ENCODE measurements at regions not wholly inside any gene's neighbourhood (a gene's known extent, or its start where the extent isn't known, plus 50 kb on each side); places are given as distances from the start of the nearest gene placed in this dataset.
A peak's percentile ranks its signal among the peaks of the same experiment; 100 is the strongest.

DNA sequence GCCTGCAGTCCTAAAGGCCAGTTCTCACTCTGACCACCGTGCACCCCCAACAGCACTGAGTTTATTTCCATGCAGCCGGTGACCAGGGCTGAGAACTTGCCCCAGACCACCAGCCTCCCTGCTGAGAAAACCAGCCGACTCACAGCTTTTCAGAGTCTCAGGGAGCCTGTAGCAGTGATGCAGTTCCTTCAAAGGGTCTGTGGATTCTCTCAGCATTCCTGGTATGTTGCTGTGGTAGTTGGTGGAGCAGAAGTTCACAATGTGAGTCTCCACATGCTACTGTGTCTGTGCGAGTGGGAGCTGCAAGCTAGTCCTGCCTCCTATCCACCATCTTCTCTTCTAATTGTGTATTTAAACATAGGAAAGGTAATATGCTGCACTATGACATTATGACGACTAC is 254.9 kb upstream of the KLF12 start:
- Mint-ChIP-seq H3K4me1 (0 out of 3 replicates have a peak, but pooled peaks cover 2% of the 10 kb centered on the region), H3K9me3 (peaks cover 12% of the 10 kb centered on the region; the same call in 2 of the 3 replicates), H3K36me3 (ENCODE audit: low read depth) (peaks cover 14% of the 10 kb centered on the region; the same call in 2 of the 3 replicates), H3K27ac (no peak overlapping the region), H3K4me3 (no peak overlapping the region), H3K27me3 (ENCODE audit: insufficient read depth, low read depth, poor library complexity) (no peaks in the 10 kb centered on the region)
- ATAC-seq (no peak), DNase-seq (ENCODE audit: low spot score) (no peak)
- H4K20me1 ChIP-seq (replicated peaks; ENCODE audit: insufficient read depth), result no peaks in the 10 kb centered on the region
- no peaks in the 10 kb centered on the region for H3K79me2 ChIP-seq (replicated peaks; ENCODE audit: insufficient read depth)
- no peaks in the 10 kb centered on the region for H3K4me1 ChIP-seq (ENCODE audit: insufficient read depth)
- peaks cover 7% of the 10 kb centered on the region; the same call in 1 of the 2 replicates for H3K9me2 ChIP-seq (ENCODE audit: insufficient read depth)
- H3K4me3 ChIP-seq, result no peak overlapping the region
- no peaks in the 10 kb centered on the region for H3F3A ChIP-seq (replicated peaks; ENCODE audit: low read depth)
- H2AFZ ChIP-seq, result peak overlapping the region; percentile 72; the same call in 1 of the 2 replicates
- TF ChIP-seq ZNF331 (CRISPR knock-in tag; IDR thresholded peaks at IDR 0.05; ENCODE audit: low read depth), result no peak
- no peak for TF ChIP-seq CREB1 (CRISPR knock-in tag; IDR thresholded peaks at IDR 0.05; ENCODE audit: low read depth)
- no peak for TF ChIP-seq POLR2AphosphoS5 (IDR thresholded peaks at IDR 0.05; ENCODE audit: low read depth)
- TF ChIP-seq EZH2 (IDR thresholded peaks at IDR 0.05; ENCODE audit: low read depth, unreplicated experiment), result no peak
- TF ChIP-seq, protein P1, sequence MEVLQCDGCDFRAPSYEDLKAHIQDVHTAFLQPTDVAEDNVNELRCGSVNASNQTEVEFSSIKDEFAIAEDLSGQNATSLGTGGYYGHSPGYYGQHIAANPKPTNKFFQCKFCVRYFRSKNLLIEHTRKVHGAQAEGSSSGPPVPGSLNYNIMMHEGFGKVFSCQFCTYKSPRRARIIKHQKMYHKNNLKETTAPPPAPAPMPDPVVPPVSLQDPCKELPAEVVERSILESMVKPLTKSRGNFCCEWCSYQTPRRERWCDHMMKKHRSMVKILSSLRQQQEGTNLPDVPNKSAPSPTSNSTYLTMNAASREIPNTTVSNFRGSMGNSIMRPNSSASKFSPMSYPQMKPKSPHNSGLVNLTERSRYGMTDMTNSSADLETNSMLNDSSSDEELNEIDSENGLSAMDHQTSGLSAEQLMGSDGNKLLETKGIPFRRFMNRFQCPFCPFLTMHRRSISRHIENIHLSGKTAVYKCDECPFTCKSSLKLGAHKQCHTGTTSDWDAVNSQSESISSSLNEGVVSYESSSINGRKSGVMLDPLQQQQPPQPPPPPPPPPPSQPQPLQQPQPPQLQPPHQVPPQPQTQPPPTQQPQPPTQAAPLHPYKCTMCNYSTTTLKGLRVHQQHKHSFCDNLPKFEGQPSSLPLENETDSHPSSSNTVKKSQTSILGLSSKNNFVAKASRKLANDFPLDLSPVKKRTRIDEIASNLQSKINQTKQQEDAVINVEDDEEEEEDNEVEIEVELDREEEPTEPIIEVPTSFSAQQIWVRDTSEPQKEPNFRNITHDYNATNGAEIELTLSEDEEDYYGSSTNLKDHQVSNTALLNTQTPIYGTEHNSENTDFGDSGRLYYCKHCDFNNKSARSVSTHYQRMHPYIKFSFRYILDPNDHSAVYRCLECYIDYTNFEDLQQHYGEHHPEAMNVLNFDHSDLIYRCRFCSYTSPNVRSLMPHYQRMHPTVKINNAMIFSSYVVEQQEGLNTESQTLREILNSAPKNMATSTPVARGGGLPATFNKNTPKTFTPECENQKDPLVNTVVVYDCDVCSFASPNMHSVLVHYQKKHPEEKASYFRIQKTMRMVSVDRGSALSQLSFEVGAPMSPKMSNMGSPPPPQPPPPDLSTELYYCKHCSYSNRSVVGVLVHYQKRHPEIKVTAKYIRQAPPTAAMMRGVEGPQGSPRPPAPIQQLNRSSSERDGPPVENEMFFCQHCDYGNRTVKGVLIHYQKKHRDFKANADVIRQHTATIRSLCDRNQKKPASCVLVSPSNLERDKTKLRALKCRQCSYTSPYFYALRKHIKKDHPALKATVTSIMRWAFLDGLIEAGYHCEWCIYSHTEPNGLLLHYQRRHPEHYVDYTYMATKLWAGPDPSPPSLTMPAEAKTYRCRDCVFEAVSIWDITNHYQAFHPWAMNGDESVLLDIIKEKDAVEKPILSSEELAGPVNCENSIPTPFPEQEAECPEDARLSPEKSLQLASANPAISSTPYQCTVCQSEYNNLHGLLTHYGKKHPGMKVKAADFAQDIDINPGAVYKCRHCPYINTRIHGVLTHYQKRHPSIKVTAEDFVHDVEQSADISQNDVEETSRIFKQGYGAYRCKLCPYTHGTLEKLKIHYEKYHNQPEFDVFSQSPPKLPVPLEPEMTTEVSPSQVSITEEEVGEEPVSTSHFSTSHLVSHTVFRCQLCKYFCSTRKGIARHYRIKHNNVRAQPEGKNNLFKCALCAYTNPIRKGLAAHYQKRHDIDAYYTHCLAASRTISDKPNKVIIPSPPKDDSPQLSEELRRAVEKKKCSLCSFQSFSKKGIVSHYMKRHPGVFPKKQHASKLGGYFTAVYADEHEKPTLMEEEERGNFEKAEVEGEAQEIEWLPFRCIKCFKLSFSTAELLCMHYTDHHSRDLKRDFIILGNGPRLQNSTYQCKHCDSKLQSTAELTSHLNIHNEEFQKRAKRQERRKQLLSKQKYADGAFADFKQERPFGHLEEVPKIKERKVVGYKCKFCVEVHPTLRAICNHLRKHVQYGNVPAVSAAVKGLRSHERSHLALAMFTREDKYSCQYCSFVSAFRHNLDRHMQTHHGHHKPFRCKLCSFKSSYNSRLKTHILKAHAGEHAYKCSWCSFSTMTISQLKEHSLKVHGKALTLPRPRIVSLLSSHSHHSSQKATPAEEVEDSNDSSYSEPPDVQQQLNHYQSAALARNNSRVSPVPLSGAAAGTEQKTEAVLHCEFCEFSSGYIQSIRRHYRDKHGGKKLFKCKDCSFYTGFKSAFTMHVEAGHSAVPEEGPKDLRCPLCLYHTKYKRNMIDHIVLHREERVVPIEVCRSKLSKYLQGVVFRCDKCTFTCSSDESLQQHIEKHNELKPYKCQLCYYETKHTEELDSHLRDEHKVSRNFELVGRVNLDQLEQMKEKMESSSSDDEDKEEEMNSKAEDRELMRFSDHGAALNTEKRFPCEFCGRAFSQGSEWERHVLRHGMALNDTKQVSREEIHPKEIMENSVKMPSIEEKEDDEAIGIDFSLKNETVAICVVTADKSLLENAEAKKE (CRISPR knock-in tag; IDR thresholded peaks at IDR 0.05), result no peak
- TF ChIP-seq, protein P2, sequence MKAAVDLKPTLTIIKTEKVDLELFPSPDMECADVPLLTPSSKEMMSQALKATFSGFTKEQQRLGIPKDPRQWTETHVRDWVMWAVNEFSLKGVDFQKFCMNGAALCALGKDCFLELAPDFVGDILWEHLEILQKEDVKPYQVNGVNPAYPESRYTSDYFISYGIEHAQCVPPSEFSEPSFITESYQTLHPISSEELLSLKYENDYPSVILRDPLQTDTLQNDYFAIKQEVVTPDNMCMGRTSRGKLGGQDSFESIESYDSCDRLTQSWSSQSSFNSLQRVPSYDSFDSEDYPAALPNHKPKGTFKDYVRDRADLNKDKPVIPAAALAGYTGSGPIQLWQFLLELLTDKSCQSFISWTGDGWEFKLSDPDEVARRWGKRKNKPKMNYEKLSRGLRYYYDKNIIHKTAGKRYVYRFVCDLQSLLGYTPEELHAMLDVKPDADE (IDR thresholded peaks at IDR 0.05), result no peak
- no peak for TF ChIP-seq JUNB (IDR thresholded peaks at IDR 0.05; ENCODE audit: unreplicated experiment)
- TF ChIP-seq ZNF114 (CRISPR knock-in tag; IDR thresholded peaks at IDR 0.05), result no peak
- TF ChIP-seq NANOG (IDR thresholded peaks at IDR 0.05; ENCODE audit: borderline replicate concordance), result no peak
- TF ChIP-seq, protein P3, sequence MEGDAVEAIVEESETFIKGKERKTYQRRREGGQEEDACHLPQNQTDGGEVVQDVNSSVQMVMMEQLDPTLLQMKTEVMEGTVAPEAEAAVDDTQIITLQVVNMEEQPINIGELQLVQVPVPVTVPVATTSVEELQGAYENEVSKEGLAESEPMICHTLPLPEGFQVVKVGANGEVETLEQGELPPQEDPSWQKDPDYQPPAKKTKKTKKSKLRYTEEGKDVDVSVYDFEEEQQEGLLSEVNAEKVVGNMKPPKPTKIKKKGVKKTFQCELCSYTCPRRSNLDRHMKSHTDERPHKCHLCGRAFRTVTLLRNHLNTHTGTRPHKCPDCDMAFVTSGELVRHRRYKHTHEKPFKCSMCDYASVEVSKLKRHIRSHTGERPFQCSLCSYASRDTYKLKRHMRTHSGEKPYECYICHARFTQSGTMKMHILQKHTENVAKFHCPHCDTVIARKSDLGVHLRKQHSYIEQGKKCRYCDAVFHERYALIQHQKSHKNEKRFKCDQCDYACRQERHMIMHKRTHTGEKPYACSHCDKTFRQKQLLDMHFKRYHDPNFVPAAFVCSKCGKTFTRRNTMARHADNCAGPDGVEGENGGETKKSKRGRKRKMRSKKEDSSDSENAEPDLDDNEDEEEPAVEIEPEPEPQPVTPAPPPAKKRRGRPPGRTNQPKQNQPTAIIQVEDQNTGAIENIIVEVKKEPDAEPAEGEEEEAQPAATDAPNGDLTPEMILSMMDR (conservative IDR thresholded peaks at IDR 0.05; ENCODE audit: low read depth in 2 of 2), result no peak
- TF ChIP-seq, protein P4, sequence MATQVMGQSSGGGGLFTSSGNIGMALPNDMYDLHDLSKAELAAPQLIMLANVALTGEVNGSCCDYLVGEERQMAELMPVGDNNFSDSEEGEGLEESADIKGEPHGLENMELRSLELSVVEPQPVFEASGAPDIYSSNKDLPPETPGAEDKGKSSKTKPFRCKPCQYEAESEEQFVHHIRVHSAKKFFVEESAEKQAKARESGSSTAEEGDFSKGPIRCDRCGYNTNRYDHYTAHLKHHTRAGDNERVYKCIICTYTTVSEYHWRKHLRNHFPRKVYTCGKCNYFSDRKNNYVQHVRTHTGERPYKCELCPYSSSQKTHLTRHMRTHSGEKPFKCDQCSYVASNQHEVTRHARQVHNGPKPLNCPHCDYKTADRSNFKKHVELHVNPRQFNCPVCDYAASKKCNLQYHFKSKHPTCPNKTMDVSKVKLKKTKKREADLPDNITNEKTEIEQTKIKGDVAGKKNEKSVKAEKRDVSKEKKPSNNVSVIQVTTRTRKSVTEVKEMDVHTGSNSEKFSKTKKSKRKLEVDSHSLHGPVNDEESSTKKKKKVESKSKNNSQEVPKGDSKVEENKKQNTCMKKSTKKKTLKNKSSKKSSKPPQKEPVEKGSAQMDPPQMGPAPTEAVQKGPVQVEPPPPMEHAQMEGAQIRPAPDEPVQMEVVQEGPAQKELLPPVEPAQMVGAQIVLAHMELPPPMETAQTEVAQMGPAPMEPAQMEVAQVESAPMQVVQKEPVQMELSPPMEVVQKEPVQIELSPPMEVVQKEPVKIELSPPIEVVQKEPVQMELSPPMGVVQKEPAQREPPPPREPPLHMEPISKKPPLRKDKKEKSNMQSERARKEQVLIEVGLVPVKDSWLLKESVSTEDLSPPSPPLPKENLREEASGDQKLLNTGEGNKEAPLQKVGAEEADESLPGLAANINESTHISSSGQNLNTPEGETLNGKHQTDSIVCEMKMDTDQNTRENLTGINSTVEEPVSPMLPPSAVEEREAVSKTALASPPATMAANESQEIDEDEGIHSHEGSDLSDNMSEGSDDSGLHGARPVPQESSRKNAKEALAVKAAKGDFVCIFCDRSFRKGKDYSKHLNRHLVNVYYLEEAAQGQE (IDR thresholded peaks at IDR 0.05; ENCODE audit: unreplicated experiment), result no peak
- no peak for TF ChIP-seq STAT1 (IDR thresholded peaks at IDR 0.05; ENCODE audit: unreplicated experiment)
- TF ChIP-seq EZH2phosphoT487 (IDR thresholded peaks at IDR 0.05; ENCODE audit: unreplicated experiment), result no peak
- no peaks in the 10 kb centered on the region for H3K27me3 ChIP-seq (ENCODE audit: insufficient read depth)
- H3K36me3 ChIP-seq (ENCODE audit: insufficient read depth), result no peaks in the 10 kb centered on the region
- H3K27ac ChIP-seq (ENCODE audit: low read depth), result no peak overlapping the region
- no peak overlapping the region for H3K4me2 ChIP-seq
